Fibroblast of lung (primary cell): ENCODE measurements at regions not wholly inside any gene's neighbourhood (a gene's known extent, or its start where the extent isn't known, plus 50 kb on each side); places are given as distances from the start of the nearest gene placed in this dataset.

ENCODE experiments used
- DNase-seq, 2 donors: peaks; one replicate each; pipeline versions ENCODE4 v3.0.0 to v3.0.0-alpha.2; 2010; ENCODE audit warnings: low read depth in 2 of 2
- H2AFZ ChIP-seq: 2 replicates; pipeline ENCODE4 v1.5.1; 2012; ENCODE audit warnings: low read length, control low read depth, inconsistent platforms
- H3K27ac ChIP-seq: 2 replicates; pipeline ENCODE4 v1.5.1; 2011; ENCODE audit warnings: low read length, control low read depth; ENCODE audit not compliant: insufficient read depth
- H3K27me3 ChIP-seq: 2 replicates; pipeline ENCODE4 v1.5.1; 2011; ENCODE audit warnings: mild to moderate bottlenecking, low read length; ENCODE audit not compliant: control insufficient read depth, insufficient read depth
- H3K36me3 ChIP-seq: 2 replicates; pipeline ENCODE4 v1.5.1; 2011; ENCODE audit warnings: low read length; ENCODE audit not compliant: control insufficient read depth, insufficient read depth
- H3K4me1 ChIP-seq: 2 replicates; pipeline ENCODE4 v1.5.1; 2011; ENCODE audit warnings: low read length; ENCODE audit not compliant: control insufficient read depth, insufficient read depth; ENCODE audit errors: extremely low read depth
- H3K4me2 ChIP-seq: 2 replicates; pipeline ENCODE4 v1.5.1; 2011; ENCODE audit warnings: low read length, control low read depth; ENCODE audit not compliant: insufficient read depth; ENCODE audit errors: extremely low read depth
- H3K4me3 ChIP-seq, 4 experiments: fragments of 200-600 bp in 1 of 4; sonication (generic) in 1 of 4; replicated peaks in 1 of 4; 2 replicates each; pipeline ENCODE4 v1.5.1; 2011 to 2016; ENCODE audit warnings: low read length in 4 of 4, low read depth in 3 of 4, mild to moderate bottlenecking in 3 of 4, control low read depth in 2 of 4, inconsistent platforms in 1 of 4, mixed read lengths in 1 of 4; ENCODE audit not compliant: insufficient read depth in 1 of 4; ENCODE audit errors: control extremely low read depth in 1 of 4
- H3K79me2 ChIP-seq: 2 replicates; pipeline ENCODE4 v1.5.1; 2012; ENCODE audit warnings: mild to moderate bottlenecking, low read length, inconsistent platforms; ENCODE audit not compliant: control insufficient read depth, insufficient read depth
- H3K9ac ChIP-seq: 2 replicates; pipeline ENCODE4 v1.5.1; 2011; ENCODE audit warnings: mild to moderate bottlenecking, low read length, control low read depth; ENCODE audit not compliant: insufficient read depth
- H3K9me3 ChIP-seq: 2 replicates; pipeline ENCODE4 v1.5.1; 2012; ENCODE audit warnings: low read depth, low read length; ENCODE audit not compliant: control insufficient read depth, insufficient read depth
- H4K20me1 ChIP-seq: 2 replicates; pipeline ENCODE4 v1.5.1; 2011; ENCODE audit warnings: low read length; ENCODE audit not compliant: control insufficient read depth, insufficient read depth; ENCODE audit errors: extremely low read depth
- CTCF ChIP-seq, 2 donors: IDR thresholded peaks in 1 of 2; conservative IDR thresholded peaks in 1 of 2; 1 replicate in 1 of 2; 2 replicates in 1 of 2; pipeline ENCODE4 v1.5.1; 2011 to 2012; ENCODE audit warnings: low read length in 2 of 2, control low read depth in 1 of 2, inconsistent platforms in 1 of 2, low read depth in 1 of 2, mild to moderate bottlenecking in 1 of 2
- EZH2 ChIP-seq: IDR thresholded peaks from 2 replicates; pipeline ENCODE4 v1.5.1; 2012; ENCODE audit warnings: low read length, control low read depth, mild to moderate bottlenecking; ENCODE audit errors: missing control alignments

- Histone ChIP-seq H4K20me1 (no peaks in the 10 kb centered on the region), H3K79me2 (no peaks in the 10 kb centered on the region), H2AFZ (no peak overlapping the region), H3K36me3 (no peaks in the 10 kb centered on the region), H3K27ac (no peak overlapping the region), H3K4me2 (no peak overlapping the region), H3K4me3 (no peak overlapping the region), H3K4me1 (peaks cover 4% of the 10 kb centered on the region), H3K9me3 (no peaks in the 10 kb centered on the region), H3K9ac (no peak overlapping the region), H3K27me3 (no peaks in the 10 kb centered on the region)
- no peak for DNase-seq
- TF ChIP-seq EZH2 (no peak), CTCF (conservative IDR thresholded peaks at IDR 0.05 in 1 of 2, IDR thresholded peaks at IDR 0.05 in 1 of 2; ENCODE audit: low read depth in 1 of 2, low read length in 2 of 2) (no peak)
Measured at GRCh38 chr20:53803492-53804155, 210.0 kb upstream of the ZNF217 start.

GRCh38 chr20:53801609-53802370, 208.2 kb upstream of the ZNF217 start:
- H4K20me1 ChIP-seq = no peaks in the 10 kb centered on the region
- H3K27me3 ChIP-seq = no peaks in the 10 kb centered on the region
- H3K4me2 ChIP-seq = no peak overlapping the region
- no peak overlapping the region for H2AFZ ChIP-seq
- no peaks in the 10 kb centered on the region for H3K79me2 ChIP-seq
- no peaks in the 10 kb centered on the region for H3K36me3 ChIP-seq
- H3K9ac ChIP-seq = no peak overlapping the region
- H3K27ac ChIP-seq = no peak overlapping the region
- TF ChIP-seq EZH2 = no peak
- no peak for TF ChIP-seq CTCF (conservative IDR thresholded peaks at IDR 0.05 in 1 of 2, IDR thresholded peaks at IDR 0.05 in 1 of 2; ENCODE audit: low read depth in 1 of 2, low read length in 2 of 2)
- no peak overlapping the region for H3K4me3 ChIP-seq
- DNase-seq = no peak
- H3K9me3 ChIP-seq = no peaks in the 10 kb centered on the region
- H3K4me1 ChIP-seq = peaks cover 4% of the 10 kb centered on the region

GRCh38 chr20:53800883-53801604, 207.4 kb upstream of the ZNF217 start:
- no peaks in the 10 kb centered on the region for H3K27me3 ChIP-seq
- no peak for TF ChIP-seq EZH2
- no peak for TF ChIP-seq CTCF (conservative IDR thresholded peaks at IDR 0.05 in 1 of 2, IDR thresholded peaks at IDR 0.05 in 1 of 2; ENCODE audit: low read depth in 1 of 2, low read length in 2 of 2)
- no peak for DNase-seq
- H3K79me2 ChIP-seq = no peaks in the 10 kb centered on the region
- no peak overlapping the region for H2AFZ ChIP-seq
- no peaks in the 10 kb centered on the region for H4K20me1 ChIP-seq
- no peaks in the 10 kb centered on the region for H3K9me3 ChIP-seq
- no peak overlapping the region for H3K4me2 ChIP-seq
- H3K9ac ChIP-seq = no peak overlapping the region
- H3K36me3 ChIP-seq = no peaks in the 10 kb centered on the region
- H3K4me3 ChIP-seq = no peak overlapping the region
- peaks cover 4% of the 10 kb centered on the region for H3K4me1 ChIP-seq
- H3K27ac ChIP-seq = no peak overlapping the region
